OCI-LY7 (cell line): ENCODE measurements at regions not wholly inside any gene's neighbourhood (a gene's known extent, or its start where the extent isn't known, plus 50 kb on each side); places are given as distances from the start of the nearest gene placed in this dataset.
"Not testable (repeated sequence)": the region's sequence is repeated elsewhere in the genome, so short reads cannot be mapped to it uniquely, and the experiment has no call there.

Source experiments
- CTCF ChIP-seq: fragments of 200-600 bp; sonication (generic); conservative IDR thresholded peaks from 2 replicates; pipeline ENCODE4 v1.5.1; 2014; ENCODE audit warnings: mild to moderate bottlenecking, antibody characterized with exemption, low read length, moderate library complexity, mixed read lengths
- EZH2phosphoT487 ChIP-seq: fragments of 200-600 bp; sonication (generic); IDR thresholded peaks from 2 replicates; pipeline ENCODE4 v1.6.1; 2018; ENCODE audit warnings: low read depth, borderline replicate concordance, mild to moderate bottlenecking, mixed run types, antibody characterized with exemption, low read length, moderate library complexity, mixed read lengths

- TF ChIP-seq CTCF, EZH2phosphoT487: not testable (repeated sequence)
Observed at GRCh38 chr21:5975719-5976118, 4545.7 kb upstream of the TPTE start.
